ENCODE measurements at regions not wholly inside any gene's neighbourhood (a gene's known extent, or its start where the extent isn't known, plus 50 kb on each side); places are given as distances from the start of the nearest gene placed in this dataset.

GRCh38 chr2:13822365-13822764 is 810.2 kb upstream of the LRATD1 start:
- no peak for TF ChIP-seq CTCF (IDR thresholded peaks at IDR 0.05; ENCODE audit: low read depth, low read length, poor library complexity, severe bottlenecking)
- no peak for TF ChIP-seq EZH2phosphoT487 (IDR thresholded peaks at IDR 0.05; ENCODE audit: borderline replicate concordance, low read length)

Data from DOHH2 (cell line).